ENCODE measurements at regions not wholly inside any gene's neighbourhood (a gene's known extent, or its start where the extent isn't known, plus 50 kb on each side); places are given as distances from the start of the nearest gene placed in this dataset.
A peak's percentile ranks its signal among the peaks of the same experiment; 100 is the strongest.

GRCh38 chr5:115386657-115387056 is 90.2 kb upstream of the CCDC112 start:
- no peak for DNase-seq (ENCODE audit: low read depth)
- in situ Hi-C loops (cut with HindIII; ENCODE audit: low pct_unique_long_range_greater_than_20kb, low sequenced_read_pairs), result no loop called here

- in situ Hi-C loops (cut with HindIII; ENCODE audit: low pct_unique_long_range_greater_than_20kb, low sequenced_read_pairs), result no loop called here
- DNase-seq (ENCODE audit: low read depth), result no peak
Measured at GRCh38 chr5:115384587-115385375, 88.3 kb upstream of the CCDC112 start.

- no peak for DNase-seq (ENCODE audit: low read depth)
- in situ Hi-C loops (cut with HindIII; ENCODE audit: low pct_unique_long_range_greater_than_20kb, low sequenced_read_pairs), result no loop called here
Measured at GRCh38 chr5:115382989-115383388, 86.5 kb upstream of the CCDC112 start.

- no peak for DNase-seq (ENCODE audit: low read depth)
- in situ Hi-C loops (cut with HindIII; ENCODE audit: low pct_unique_long_range_greater_than_20kb, low sequenced_read_pairs), result no loop called here
Measured at GRCh38 chr5:115381911-115382662, 85.6 kb upstream of the CCDC112 start.

- in situ Hi-C loops (cut with HindIII; ENCODE audit: low pct_unique_long_range_greater_than_20kb, low sequenced_read_pairs), result no loop called here
- DNase-seq (ENCODE audit: low read depth), result peak; percentile 71
Measured at GRCh38 chr5:115379622-115380344, 83.3 kb upstream of the CCDC112 start.

- in situ Hi-C loops (cut with HindIII; ENCODE audit: low pct_unique_long_range_greater_than_20kb, low sequenced_read_pairs), result no loop called here
- DNase-seq (ENCODE audit: low read depth), result no peak
Measured at GRCh38 chr5:115378754-115379153, 82.3 kb upstream of the CCDC112 start.

GRCh38 chr5:115377468-115378217 is 81.2 kb upstream of the CCDC112 start:
- in situ Hi-C loops (cut with HindIII; ENCODE audit: low pct_unique_long_range_greater_than_20kb, low sequenced_read_pairs), result no loop called here
- peak; percentile 67 for DNase-seq (ENCODE audit: low read depth)

- in situ Hi-C loops (cut with HindIII; ENCODE audit: low pct_unique_long_range_greater_than_20kb, low sequenced_read_pairs), result no loop called here
- DNase-seq (ENCODE audit: low read depth), result no peak
Measured at GRCh38 chr5:115375893-115376292, 79.4 kb upstream of the CCDC112 start.

GRCh38 chr5:115374057-115374775 is 77.8 kb upstream of the CCDC112 start:
- no peak for DNase-seq (ENCODE audit: low read depth)
- in situ Hi-C loops (cut with HindIII; ENCODE audit: low pct_unique_long_range_greater_than_20kb, low sequenced_read_pairs), result no loop called here

GRCh38 chr5:115372146-115372545 is 75.7 kb upstream of the CCDC112 start:
- DNase-seq (ENCODE audit: low read depth), result peak; percentile 59
- in situ Hi-C loops (cut with HindIII; ENCODE audit: low pct_unique_long_range_greater_than_20kb, low sequenced_read_pairs), result no loop called here

GRCh38 chr5:115369430-115370144 is 73.1 kb upstream of the CCDC112 start:
- no peak for DNase-seq (ENCODE audit: low read depth)
- in situ Hi-C loops (cut with HindIII; ENCODE audit: low pct_unique_long_range_greater_than_20kb, low sequenced_read_pairs), result no loop called here

GRCh38 chr5:115366223-115366622 is 69.8 kb upstream of the CCDC112 start:
- in situ Hi-C loops (cut with HindIII; ENCODE audit: low pct_unique_long_range_greater_than_20kb, low sequenced_read_pairs), result no loop called here
- DNase-seq (ENCODE audit: low read depth), result peak; percentile 73

- in situ Hi-C loops (cut with HindIII; ENCODE audit: low pct_unique_long_range_greater_than_20kb, low sequenced_read_pairs), result no loop called here
- no peak for DNase-seq (ENCODE audit: low read depth)
Measured at GRCh38 chr5:115363879-115364278, 67.4 kb upstream of the CCDC112 start.

GRCh38 chr5:115360046-115360685 is 63.7 kb upstream of the CCDC112 start:
- no peak for DNase-seq (ENCODE audit: low read depth)
- in situ Hi-C loops (cut with HindIII; ENCODE audit: low pct_unique_long_range_greater_than_20kb, low sequenced_read_pairs), result no loop called here

- no peak for DNase-seq (ENCODE audit: low read depth)
- in situ Hi-C loops (cut with HindIII; ENCODE audit: low pct_unique_long_range_greater_than_20kb, low sequenced_read_pairs), result no loop called here
Measured at GRCh38 chr5:115355767-115356381, 59.4 kb upstream of the CCDC112 start.

GRCh38 chr5:115355095-115355494 is 58.6 kb upstream of the CCDC112 start:
- DNase-seq (ENCODE audit: low read depth), result no peak
- in situ Hi-C loops (cut with HindIII; ENCODE audit: low pct_unique_long_range_greater_than_20kb, low sequenced_read_pairs), result no loop called here

Measured in Caki2 (cell line).